ENCODE measurements at regions not wholly inside any gene's neighbourhood (a gene's known extent, or its start where the extent isn't known, plus 50 kb on each side); places are given as distances from the start of the nearest gene placed in this dataset.

DNA sequence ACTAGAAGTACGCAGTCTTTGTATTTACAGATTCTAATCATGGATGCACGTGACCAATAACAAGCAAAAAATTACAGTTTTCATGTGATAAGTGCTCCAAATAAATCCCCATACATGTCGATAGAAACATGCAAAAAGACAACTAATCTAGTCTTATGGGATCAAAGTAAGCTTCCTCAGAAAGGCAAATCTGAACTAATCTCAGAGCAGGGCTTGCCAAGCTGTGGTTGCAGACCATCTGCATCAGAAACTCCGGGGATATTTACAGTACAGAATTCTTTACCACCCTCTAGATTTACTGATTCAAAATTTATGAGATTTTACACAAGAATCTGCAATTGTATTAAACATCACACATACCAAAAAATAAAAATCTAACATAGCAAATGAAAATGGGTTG is 1435.5 kb downstream of the MRPL39 start:
- H3K36me3 ChIP-seq (ENCODE audit: insufficient read depth, low read length): no peaks in the 10 kb centered on the region
- H3K9me3 ChIP-seq (ENCODE audit: insufficient read depth, low read length, severe bottlenecking): no peaks in the 10 kb centered on the region
- H3K9ac ChIP-seq (ENCODE audit: low read depth, low read length): no peak overlapping the region
- H3K27ac ChIP-seq (ENCODE audit: low read length): no peak overlapping the region
- H3K4me3 ChIP-seq (ENCODE audit: low read depth in 1 of 2, low read length in 2 of 2): no peak overlapping the region
- no peak for DNase-seq
- no peaks in the 10 kb centered on the region for H4K20me1 ChIP-seq (ENCODE audit: insufficient read depth, low read length)
- no peak overlapping the region for H2AFZ ChIP-seq (ENCODE audit: low read depth, low read length)
- ATAC-seq (ENCODE audit: insufficient read depth, low read depth): no peak
- no peaks in the 10 kb centered on the region for H3K4me1 ChIP-seq (ENCODE audit: insufficient read depth, low read length)
- H3K27me3 ChIP-seq (ENCODE audit: insufficient read depth, low read length, poor library complexity): no peaks in the 10 kb centered on the region
- TF ChIP-seq EZH2 (IDR thresholded peaks at IDR 0.05; ENCODE audit: borderline replicate concordance, low read depth, low read length, severe bottlenecking) (no peak), CTCF (IDR thresholded peaks at IDR 0.05; ENCODE audit: borderline replicate concordance, extremely low read depth, low read length, poor library complexity, severe bottlenecking) (no peak)
- no peak overlapping the region for H3K4me2 ChIP-seq (ENCODE audit: insufficient read depth, low read length)
- no peaks in the 10 kb centered on the region for H3K79me2 ChIP-seq (ENCODE audit: insufficient read depth, low read length)

DNA sequence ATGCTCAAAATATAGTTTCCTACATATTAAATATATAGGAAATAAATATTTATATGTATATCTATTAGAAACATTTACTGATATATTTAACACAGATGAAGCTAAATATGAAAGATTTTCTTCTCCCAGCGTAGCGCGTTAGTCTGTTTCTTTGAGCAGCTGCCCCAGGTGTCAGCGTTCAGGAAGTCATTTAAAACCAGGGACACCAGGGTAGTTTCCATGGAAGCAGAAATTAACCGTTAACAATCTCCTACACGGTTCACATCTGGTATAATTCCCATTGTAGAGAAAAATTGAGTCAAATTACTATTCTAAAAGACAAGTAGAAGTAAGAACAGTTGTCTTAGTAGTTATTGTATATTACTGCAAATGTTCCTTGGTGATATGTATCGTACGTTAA is 1443.7 kb downstream of the MRPL39 start:
- H3K27me3 ChIP-seq (ENCODE audit: insufficient read depth, low read length, poor library complexity): no peaks in the 10 kb centered on the region

DNA sequence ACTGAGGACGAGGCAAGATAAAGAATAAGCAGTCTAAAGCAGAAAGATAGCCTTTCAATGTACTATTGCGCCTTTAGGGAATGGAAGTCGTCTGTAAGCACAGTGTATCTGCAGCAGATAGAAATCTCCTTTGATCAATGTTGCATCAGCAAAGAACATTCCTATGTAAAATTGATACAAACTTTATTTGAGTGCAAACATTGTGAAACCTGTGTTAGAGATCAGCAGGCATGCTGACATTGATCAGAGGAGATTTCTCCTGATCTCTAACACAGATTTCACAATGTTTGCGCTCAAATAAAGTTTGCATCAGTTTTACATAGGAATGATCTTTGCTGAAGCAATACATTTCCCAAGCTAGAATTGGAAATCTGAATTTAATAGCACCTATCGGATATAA is 1446.8 kb downstream of the MRPL39 start:
- DNase-seq (no peak), ATAC-seq (ENCODE audit: insufficient read depth, low read depth) (no peak)
- Histone ChIP-seq H3K9me3 (ENCODE audit: insufficient read depth, low read length, severe bottlenecking) (no peaks in the 10 kb centered on the region), H3K79me2 (ENCODE audit: insufficient read depth, low read length) (no peaks in the 10 kb centered on the region), H3K9ac (ENCODE audit: low read depth, low read length) (no peak overlapping the region), H3K27me3 (ENCODE audit: insufficient read depth, low read length, poor library complexity) (no peaks in the 10 kb centered on the region), H3K27ac (ENCODE audit: low read length) (no peak overlapping the region), H2AFZ (ENCODE audit: low read depth, low read length) (no peak overlapping the region), H4K20me1 (ENCODE audit: insufficient read depth, low read length) (no peaks in the 10 kb centered on the region), H3K4me2 (ENCODE audit: insufficient read depth, low read length) (no peak overlapping the region), H3K36me3 (ENCODE audit: insufficient read depth, low read length) (no peaks in the 10 kb centered on the region), H3K4me1 (ENCODE audit: insufficient read depth, low read length) (no peaks in the 10 kb centered on the region), H3K4me3 (ENCODE audit: low read depth in 1 of 2, low read length in 2 of 2) (no peak overlapping the region)
- TF ChIP-seq EZH2 (IDR thresholded peaks at IDR 0.05; ENCODE audit: borderline replicate concordance, low read depth, low read length, severe bottlenecking) (no peak), CTCF (IDR thresholded peaks at IDR 0.05; ENCODE audit: borderline replicate concordance, extremely low read depth, low read length, poor library complexity, severe bottlenecking) (no peak)

More for the DNA sequence above, 1443.7 kb downstream of the MRPL39 start:
- TF ChIP-seq CTCF (IDR thresholded peaks at IDR 0.05; ENCODE audit: borderline replicate concordance, extremely low read depth, low read length, poor library complexity, severe bottlenecking) (no peak), EZH2 (IDR thresholded peaks at IDR 0.05; ENCODE audit: borderline replicate concordance, low read depth, low read length, severe bottlenecking) (no peak)
- no peak for ATAC-seq (ENCODE audit: insufficient read depth, low read depth)
- no peaks in the 10 kb centered on the region for H3K79me2 ChIP-seq (ENCODE audit: insufficient read depth, low read length)
- H3K36me3 ChIP-seq (ENCODE audit: insufficient read depth, low read length): no peaks in the 10 kb centered on the region
- no peak overlapping the region for H2AFZ ChIP-seq (ENCODE audit: low read depth, low read length)
- DNase-seq: no peak
- H4K20me1 ChIP-seq (ENCODE audit: insufficient read depth, low read length): no peaks in the 10 kb centered on the region
- no peak overlapping the region for H3K4me2 ChIP-seq (ENCODE audit: insufficient read depth, low read length)
- H3K9me3 ChIP-seq (ENCODE audit: insufficient read depth, low read length, severe bottlenecking): no peaks in the 10 kb centered on the region
- no peak overlapping the region for H3K27ac ChIP-seq (ENCODE audit: low read length)
- no peaks in the 10 kb centered on the region for H3K4me1 ChIP-seq (ENCODE audit: insufficient read depth, low read length)
- H3K4me3 ChIP-seq (ENCODE audit: low read depth in 1 of 2, low read length in 2 of 2): no peak overlapping the region
- no peak overlapping the region for H3K9ac ChIP-seq (ENCODE audit: low read depth, low read length)

- Histone ChIP-seq H2AFZ (ENCODE audit: low read depth, low read length) (no peak overlapping the region), H3K27ac (ENCODE audit: low read length) (no peak overlapping the region), H3K27me3 (ENCODE audit: insufficient read depth, low read length, poor library complexity) (no peaks in the 10 kb centered on the region), H3K36me3 (ENCODE audit: insufficient read depth, low read length) (no peaks in the 10 kb centered on the region), H3K9me3 (ENCODE audit: insufficient read depth, low read length, severe bottlenecking) (no peaks in the 10 kb centered on the region), H4K20me1 (ENCODE audit: insufficient read depth, low read length) (no peaks in the 10 kb centered on the region), H3K9ac (ENCODE audit: low read depth, low read length) (no peak overlapping the region), H3K4me1 (ENCODE audit: insufficient read depth, low read length) (no peaks in the 10 kb centered on the region), H3K79me2 (ENCODE audit: insufficient read depth, low read length) (no peaks in the 10 kb centered on the region), H3K4me2 (ENCODE audit: insufficient read depth, low read length) (no peak overlapping the region), H3K4me3 (ENCODE audit: low read depth in 1 of 2, low read length in 2 of 2) (no peak overlapping the region)
- ATAC-seq (ENCODE audit: insufficient read depth, low read depth) (no peak), DNase-seq (no peak)
- TF ChIP-seq EZH2 (IDR thresholded peaks at IDR 0.05; ENCODE audit: borderline replicate concordance, low read depth, low read length, severe bottlenecking) (no peak), CTCF (IDR thresholded peaks at IDR 0.05; ENCODE audit: borderline replicate concordance, extremely low read depth, low read length, poor library complexity, severe bottlenecking) (no peak)
Measured at GRCh38 chr21:24153137-24153536, 1454.1 kb downstream of the MRPL39 start.

Measured in DND-41 (cell line).